ENCODE measurements at regions not wholly inside any gene's neighbourhood (a gene's known extent, or its start where the extent isn't known, plus 50 kb on each side); places are given as distances from the start of the nearest gene placed in this dataset.
A peak's percentile ranks its signal among the peaks of the same experiment; 100 is the strongest.

DNA sequence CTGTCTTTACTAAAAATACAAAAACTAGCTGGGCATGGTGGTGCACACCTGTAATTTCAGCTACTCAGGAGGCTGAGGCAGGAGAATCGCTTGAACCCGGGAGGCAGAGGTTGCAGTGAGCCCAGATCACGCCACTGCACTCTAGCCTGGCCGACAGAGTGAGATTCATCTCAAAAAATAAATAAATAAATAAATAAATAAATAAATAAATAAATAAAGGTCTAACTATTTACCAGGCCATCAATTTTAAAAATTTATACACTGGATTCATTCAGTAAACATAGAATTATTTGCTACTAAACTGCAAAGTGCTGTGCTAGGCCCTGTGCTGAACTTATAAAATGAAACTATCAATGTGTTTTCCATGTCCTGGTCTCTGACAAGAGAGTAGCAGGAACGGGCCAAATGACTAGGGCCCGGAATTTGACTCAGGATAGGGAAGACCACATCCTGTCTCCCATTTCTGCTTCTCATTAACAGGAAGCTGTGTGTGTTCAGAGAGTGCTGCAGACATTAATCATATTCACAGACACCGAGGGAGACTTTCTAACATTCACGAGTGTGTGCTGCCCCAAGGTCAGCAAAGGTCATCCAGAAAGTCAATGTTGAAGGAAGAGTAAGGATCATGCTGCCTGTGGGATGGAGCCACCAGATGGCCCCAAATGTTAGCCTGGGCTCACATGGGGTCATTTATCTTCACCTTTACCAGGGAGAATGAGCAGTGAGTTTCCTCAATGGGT is 95.8 kb downstream of the SPP2 start:
- DNase-seq = peak; percentile 4

DNA sequence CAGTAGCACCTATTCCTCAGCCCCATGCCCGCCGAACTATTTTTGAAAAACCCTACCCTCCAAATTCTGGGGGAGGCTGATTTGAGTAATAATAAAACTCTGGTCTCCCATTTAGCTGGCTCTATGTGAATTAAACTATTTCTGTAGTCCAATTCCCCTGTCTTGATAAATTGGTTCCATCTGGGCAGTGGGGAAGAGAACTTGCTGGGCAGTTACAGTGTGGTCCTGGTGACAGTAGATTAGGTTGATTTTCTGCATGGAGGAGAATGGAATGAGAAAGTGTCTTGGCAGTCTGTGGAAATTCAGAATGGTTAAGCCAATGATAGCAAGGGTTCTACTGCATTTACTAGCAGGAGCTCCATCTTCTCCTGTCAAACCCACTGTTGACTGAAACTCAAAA is 95.0 kb downstream of the SPP2 start:
- DNase-seq = no peak

DNA sequence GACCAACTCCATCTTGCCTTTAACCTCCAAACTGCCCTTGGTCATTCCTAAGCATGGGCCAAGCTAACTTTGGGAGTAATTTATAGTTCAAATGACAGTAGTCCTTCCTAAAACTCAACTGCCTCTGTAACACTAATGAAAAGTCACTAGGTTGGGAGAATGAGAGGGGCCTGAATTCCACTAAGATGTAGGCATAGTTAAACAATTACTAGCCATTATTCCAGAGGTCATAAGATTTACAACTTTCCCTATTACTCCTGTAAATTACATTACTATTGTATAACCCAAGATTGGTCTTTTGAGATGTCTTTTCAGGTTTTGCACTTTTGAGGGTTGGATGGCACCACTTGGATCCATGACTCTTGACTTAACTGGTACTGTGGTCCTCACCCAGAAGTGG is 94.6 kb downstream of the SPP2 start:
- DNase-seq = no peak

DNA sequence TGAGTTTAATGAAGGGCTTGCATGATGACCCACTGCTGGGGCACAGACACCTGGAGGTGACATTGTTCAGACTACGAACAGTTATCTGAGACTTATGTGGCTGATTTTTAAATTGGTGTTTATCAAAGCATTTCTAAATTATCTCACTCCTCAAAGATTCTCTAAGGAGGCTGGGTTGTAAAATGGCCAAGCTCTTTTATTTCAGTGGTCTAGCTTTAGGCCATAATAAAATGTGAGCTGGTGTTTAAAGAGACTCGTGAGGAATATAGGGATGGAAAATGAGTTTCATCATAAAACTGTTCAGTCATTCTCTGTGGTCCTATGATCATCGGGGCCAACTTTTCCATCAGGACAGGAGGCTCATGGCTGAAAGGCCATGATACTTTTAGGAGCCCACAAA is 93.4 kb downstream of the SPP2 start:
- DNase-seq = no peak

DNA sequence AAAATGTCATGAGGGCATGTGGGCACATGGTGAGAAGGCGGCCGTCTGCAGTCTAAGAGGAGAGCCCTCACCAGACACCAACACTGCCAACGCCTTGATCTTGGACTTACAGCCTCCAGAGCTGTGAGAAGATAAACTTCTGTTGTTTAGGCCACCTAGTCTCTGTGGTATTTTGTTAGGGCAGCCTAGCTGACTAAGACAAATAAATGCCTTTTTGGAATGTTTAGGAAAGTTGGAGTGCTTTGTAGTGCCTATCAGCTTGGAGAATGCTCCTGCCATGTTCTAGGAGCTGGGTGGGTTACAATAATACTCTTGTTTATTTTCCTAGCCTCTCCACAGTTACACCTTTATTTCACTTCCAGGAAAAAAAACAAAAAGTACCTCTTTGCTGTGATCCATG is 92.0 kb downstream of the SPP2 start:
- no peak for DNase-seq

DNA sequence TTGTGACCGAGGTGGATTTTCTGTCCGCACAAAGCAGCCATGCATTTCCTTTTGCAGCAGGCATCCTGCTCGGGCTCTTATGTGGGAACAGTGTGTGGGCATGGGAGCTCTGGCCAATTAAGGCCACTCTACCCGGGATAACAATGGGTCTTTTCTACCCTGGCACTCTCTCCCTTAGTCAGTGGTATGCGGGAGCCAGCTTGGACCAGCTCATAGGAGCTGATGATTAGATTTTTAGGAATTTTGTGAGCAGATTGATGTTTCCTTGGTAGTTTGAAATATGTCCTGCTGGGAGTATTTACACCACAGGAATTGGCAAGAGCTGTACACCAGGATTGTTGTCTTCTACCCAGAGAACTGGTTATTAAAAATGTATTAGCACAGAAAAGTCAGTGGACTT is 89.3 kb downstream of the SPP2 start:
- no peak for DNase-seq

DNA sequence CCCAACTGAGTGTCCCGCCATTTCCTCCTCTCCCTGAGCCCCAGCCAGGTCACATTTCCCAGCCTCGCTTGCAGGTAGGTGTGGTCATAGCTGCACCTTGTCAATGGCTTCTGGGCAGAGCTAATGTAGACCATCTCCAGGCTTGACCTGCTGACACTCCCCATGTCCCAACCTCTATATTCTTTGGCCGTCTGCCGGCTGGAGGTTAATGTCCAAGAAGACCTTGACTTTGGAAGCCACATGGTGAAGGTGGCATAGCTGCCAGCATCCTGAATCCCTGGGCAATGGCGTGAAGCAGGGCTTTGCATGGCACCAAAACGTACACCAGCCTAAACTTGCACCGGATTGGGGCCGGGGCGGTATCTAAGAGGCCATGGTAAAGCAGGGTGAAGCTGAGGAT is 88.3 kb downstream of the SPP2 start:
- no peak for DNase-seq

DNA sequence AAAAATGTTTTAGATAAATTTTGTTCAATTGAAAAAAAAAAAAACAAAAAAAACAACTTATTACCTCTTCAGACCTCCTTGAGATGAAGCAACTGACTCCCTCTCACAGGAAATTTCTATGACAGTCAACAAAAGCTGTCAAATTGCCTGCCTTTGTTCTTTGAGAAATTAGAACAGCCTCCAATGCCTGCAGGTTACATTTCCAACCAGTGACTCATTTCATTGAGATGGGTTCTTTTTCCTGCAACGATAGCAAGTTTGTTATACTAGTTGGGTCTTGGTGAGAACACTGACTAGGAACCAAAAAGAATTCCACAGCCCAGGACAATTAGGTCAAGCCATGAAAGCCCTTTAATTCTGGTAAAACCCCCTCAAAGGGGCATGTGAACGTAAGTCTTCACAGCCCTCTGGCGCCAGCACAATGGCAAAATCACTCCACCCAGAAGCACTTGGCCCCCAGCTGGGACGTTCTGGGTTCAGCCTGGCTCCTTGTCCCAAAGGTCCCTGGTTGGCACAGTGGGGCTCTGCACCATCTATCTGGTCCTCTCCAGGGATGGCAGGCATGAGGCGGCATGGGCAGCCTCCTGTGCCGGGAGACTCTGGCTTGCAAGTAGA is 87.0 kb downstream of the SPP2 start:
- peak; percentile 28 for DNase-seq

DNA sequence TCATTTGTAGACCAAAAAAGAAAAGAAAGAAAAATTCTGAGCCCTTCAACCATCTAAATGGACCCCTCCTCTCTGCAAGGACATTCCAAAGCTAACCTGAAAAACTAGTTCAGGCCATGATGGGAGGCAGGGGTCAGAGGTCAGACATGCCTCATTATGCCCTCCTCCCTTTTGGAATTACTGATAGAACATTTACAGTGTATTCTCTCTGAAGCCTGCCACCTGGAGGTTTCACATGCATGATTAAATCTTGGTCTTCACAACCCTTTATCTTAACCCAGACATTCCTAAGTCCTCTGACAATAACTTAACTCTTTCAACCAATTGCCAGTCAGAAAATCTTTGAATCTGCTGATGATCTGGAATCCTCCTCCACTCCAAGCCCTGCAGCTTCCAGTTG is 86.0 kb downstream of the SPP2 start:
- DNase-seq = no peak

DNA sequence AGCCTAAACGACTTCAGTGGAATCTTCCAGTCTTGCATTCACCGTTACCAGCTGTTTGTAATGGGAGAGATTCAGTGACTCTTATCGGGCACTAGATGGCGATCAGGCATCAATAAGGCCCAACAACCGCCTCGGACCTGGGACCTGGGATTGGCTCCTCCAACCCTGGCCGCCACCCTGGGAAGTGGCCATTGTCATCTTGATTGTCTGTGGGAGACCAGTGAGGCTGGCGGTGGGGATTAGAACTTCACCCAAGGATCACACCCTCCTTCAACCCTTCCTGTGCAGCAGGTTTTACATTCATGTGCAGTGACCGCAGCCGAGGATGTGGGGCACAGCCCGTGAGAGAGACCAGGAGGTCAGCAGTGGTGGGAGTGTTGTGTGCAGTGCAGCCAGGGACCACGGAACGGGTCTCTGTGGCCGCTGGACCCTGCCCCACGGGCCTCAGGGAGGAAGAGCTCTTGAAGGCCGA is 85.3 kb downstream of the SPP2 start:
- peak; percentile 83 for DNase-seq

DNA sequence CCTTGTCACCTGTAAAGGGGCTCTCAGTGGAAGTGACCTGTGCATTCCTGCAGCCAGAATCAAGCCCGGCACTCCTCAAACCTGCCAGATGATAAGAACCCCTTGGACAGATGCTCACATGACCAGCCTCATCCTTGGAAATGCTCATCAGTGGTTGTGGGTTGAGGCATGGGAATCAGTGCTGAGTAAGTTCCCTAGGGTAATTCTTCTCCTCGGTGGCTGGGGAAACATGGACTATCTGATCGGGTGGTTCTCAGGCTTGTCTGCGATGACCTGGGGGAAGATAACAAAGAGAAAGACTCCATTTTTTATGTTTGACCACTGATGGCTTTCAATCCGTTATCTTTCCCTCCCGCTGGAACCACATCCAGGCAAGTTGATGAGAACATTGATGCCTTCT is 84.0 kb downstream of the SPP2 start:
- no peak for DNase-seq

DNA sequence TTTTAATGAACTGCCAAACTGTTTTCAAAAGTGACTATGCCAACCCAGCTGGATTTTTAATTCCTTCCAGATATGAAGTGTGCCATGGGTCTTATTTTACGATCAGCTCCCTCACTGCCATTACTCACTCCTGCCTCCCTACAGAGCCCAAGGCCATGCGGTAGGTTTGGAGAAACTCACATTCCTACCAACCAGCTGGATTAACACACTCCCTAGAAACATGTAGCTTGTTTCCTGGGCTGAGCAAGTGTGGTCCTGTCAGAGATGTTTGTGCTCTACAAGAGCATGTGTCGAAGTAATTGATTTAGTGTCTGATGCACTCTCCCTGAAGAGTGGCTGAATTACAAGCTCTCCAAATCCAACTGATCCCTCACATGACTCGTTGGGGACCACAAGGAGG is 82.5 kb downstream of the SPP2 start:
- no peak for DNase-seq

DNA sequence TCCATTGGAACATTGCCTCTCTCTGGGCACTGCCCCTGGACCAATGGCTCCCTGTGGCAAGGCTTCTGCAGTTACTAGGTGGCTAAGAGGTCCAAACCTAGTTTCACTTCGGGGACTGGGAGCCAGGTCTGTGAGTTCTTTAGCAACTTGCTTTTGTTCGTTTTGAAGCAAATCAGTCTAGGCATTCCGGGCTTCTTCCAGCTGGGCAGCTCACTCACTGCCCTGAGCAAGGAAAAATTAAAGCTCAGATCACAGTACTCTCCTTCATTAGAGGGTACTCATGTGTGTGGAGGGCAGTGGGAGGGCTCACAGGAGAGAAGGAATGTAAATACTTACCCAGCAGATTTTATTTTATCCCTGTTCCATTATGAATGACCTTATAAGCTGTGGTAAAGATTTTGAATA is 80.3 kb downstream of the SPP2 start:
- DNase-seq = no peak

DNA sequence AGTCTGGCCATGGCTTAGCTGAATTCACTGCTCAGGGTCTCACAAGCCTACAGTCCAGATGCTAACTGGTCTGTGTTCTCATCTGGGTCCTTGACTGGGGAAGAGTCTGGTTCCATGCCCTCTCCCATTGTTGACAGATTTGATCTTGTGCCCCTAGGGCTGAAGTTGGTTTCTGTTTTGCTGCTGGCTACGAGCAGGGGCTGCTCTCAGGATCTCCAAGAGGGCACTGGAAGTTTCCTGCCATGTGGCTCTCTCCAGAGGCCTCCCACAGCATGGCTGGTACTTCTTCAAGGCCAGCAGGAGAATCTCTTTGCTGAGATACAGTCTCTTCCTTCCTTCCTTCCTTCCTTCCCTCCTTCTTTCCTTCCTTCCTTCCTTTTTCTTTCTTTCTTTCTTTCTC is 78.1 kb downstream of the SPP2 start:
- DNase-seq = no peak
